ENCODE measurements at regions not wholly inside any gene's neighbourhood (a gene's known extent, or its start where the extent isn't known, plus 50 kb on each side); places are given as distances from the start of the nearest gene placed in this dataset.

DNA sequence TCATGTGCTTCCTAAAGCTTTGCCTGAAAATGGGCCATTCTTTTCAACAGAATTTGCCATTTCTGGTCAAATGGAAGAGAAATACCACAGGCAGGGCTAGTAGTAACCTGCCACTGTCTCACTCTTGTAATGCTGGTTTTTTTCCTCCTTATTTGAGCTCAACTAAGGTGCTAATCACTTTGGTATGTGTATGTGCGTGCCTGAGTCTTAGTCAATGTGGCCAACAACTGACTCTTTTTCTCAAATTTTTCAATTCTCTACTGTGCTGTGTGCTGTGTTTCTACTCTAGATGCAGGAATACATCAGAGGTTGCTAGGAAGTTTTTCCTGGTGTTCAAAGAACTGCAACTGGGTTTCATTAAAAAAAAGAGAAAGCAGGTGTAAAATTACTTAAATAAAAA is 870.2 kb downstream of the EFNB2 start:
- in situ Hi-C loops (cut with HindIII; ENCODE audit: low sequenced_read_pairs): no loop called here

DNA sequence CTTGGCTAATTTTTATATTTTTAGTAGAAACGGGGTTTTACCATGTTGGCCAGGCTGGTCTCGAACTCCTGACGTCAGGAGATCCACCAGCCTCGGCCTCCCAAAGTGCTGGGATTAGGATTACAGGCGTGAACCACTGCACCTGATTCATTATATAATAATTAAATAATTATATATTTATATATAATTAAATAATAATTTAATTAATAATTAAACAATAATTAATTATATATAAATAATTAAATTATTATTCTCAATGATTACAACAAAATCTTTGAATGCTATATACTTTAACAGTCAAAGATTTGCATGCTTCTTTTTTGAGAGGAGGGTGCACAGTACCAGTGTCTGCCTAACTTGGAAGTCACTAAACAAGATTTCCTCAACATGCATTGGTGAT is 872.3 kb downstream of the EFNB2 start:
- in situ Hi-C loops (cut with HindIII; ENCODE audit: low sequenced_read_pairs): no loop called here

DNA sequence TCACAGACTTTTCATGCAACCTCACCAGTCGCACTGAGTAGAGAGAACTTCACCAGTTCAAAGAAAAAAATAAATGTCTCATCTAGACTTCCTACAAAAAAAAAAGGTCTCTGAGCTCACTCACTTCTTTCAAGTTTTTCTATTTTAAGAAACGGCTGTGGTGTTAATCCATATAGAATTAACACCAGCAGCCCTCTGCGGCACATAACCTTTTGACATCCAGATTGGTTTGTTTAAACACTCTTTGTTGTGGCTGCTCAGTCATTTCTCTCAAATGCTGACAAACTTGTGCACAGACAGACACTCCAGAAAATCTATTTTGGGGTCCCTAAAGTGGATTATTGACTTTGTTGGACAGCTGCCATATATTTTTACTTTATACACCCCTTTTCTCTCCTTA is 874.9 kb downstream of the EFNB2 start:
- in situ Hi-C loops (cut with HindIII; ENCODE audit: low sequenced_read_pairs): no loop called here

DNA sequence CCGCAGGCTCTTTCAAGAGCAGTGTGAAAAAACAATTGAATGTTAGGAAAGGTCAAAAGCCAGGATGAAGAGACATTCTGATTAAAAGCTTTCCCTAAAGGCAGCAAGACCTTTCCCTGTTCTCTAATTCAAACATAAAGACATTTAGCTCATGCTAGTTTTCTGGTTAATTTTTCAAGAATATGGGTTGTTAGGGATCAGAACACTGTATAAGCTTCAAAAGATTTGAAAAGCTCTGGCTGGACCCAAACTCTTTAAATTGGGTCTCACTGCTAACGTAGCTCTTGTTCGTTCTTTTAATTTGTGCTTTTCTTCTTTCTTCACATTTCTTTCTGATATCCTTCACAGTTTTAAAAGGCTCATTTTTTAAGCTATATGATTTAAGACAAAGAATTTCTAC is 877.0 kb downstream of the EFNB2 start:
- in situ Hi-C loops (cut with HindIII; ENCODE audit: low sequenced_read_pairs): no loop called here

DNA sequence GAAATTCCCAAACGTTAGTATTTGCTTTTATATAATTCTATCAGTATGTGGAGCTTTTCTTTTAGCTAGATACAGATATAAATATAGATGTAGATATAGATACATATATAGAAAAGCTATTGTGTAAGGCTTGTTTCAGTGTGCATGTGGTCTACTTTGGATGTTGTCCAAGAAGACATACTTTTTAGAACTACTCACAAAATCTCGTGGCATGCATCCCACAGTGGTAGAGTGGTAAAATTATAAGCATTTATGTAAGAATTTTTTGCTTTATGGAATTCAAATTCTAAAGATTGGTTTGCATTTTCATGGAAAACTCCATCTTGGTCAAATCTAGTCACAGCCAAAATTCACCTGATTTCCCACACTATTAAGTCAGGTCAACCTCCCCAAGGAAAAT is 880.4 kb downstream of the EFNB2 start:
- in situ Hi-C loops (cut with HindIII; ENCODE audit: low sequenced_read_pairs): no loop called here

DNA sequence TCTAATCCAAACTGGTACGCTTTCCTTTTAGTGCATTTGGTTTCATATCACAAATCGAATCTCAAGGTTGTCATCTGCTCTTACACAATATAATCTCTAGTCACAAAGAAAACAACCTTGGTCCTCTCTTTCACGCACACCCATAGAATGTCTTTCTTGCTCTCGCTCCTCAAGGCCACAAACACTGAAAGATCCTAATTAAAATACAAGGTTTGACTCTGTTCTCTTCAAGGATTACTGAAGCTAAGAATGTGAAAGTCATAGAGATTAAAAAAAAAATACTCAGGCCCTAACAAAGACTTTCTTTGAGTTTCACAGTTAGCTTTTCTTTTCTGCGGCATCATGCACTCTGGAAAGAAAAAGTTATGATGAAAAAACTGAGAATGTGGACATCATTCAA is 891.5 kb downstream of the EFNB2 start:
- in situ Hi-C loops (cut with HindIII; ENCODE audit: low sequenced_read_pairs): no loop called here

DNA sequence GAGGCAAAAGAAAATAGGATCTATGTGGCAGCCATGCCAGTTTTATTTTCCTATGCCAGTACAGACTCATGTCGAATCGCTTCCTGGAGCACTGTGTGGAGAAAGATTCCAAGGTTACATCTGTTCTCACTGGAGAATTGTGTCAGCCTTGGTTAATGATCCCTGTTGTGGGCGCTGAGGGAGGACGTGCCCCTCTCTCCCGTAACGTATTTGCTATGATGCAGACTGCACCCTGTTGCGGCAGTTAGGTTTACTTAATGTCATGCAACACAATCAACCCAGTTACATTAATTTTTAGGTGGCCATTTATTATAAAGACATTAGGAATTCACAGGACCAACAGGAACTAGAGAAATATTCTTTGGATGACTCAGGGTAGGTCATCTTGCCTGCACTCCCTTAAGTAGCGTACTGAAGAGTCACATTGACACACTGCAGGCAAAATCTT is 892.9 kb downstream of the EFNB2 start:
- in situ Hi-C loops (cut with HindIII; ENCODE audit: low sequenced_read_pairs): no loop called here

DNA sequence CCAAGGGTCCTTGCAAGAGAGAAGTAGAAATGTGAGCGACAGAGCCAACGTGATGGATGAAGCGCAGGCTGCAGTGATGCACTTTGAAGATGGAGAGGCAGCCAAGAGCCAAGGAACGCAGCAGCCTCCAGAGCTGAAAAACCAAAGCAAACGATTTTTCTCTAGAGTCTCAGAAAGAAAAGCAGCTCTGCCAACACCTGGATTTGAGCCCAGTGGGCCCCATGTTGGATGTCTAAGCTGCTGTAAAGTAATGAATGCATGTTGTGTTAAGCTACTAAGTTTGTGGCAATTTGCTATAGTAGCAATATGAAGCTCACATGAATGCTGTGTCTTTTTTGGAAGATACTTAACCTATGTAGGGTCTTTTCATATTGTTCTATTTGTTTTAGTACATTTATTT is 894.3 kb downstream of the EFNB2 start:
- in situ Hi-C loops (cut with HindIII; ENCODE audit: low sequenced_read_pairs): no loop called here

DNA sequence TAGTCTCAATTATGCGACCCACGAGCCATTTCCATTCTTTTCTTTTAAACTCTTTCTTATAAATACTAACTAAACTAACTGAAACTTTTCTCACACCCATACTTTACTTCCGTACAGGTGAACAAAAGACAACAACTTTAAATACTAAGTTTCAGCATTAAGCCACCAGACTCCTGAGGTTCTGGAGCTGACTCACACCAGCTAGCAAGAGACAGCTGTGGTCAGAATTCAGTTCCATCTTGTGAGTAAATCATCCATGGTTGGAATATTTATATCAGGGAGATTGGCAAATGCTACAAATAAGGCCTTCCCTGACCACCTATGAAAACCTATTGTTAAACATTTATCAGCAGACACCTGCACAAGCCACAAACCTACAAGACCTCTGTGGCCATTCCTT is 897.0 kb downstream of the EFNB2 start:
- in situ Hi-C loops (cut with HindIII; ENCODE audit: low sequenced_read_pairs): no loop called here

DNA sequence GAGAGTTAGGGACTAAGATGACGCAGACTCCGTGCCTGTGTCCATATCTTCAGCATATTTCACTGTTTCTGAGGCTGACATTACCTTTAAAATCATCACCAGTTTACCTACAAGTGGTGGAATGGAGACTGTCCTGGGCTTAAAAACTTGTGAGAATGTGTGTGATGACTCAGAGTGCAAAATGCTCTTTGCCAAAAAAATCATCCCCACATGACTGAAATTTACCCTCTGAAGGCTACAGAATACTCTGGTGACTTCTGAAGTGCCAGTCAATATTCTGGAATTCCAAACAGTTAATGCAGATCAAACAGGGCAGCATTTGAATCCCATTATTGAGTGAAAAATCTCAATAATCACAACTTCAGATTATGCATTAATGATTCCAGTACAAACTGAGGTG is 901.4 kb downstream of the EFNB2 start:
- in situ Hi-C loops (cut with HindIII; ENCODE audit: low sequenced_read_pairs): no loop called here

DNA sequence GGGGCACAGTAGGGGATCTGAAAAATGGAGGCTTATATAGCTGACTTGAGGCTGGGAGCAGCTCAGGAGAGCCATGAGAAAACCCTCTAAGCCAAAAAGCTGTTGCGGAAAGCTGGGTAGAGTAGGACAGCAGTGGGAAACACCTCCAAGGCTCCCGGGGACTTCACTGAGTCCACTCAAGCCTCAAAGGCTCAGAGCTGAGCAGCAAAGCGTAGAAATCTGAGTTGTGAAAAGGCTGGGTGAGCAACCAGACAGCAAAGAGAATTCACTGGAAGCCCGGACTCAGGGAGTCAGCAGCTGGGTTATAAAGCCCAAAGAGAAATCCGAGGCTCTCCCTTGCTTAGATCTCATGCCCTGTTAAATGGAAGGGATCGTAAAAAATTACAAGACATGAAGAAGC is 905.0 kb downstream of the EFNB2 start:
- in situ Hi-C loops (cut with HindIII; ENCODE audit: low sequenced_read_pairs): no loop called here

DNA sequence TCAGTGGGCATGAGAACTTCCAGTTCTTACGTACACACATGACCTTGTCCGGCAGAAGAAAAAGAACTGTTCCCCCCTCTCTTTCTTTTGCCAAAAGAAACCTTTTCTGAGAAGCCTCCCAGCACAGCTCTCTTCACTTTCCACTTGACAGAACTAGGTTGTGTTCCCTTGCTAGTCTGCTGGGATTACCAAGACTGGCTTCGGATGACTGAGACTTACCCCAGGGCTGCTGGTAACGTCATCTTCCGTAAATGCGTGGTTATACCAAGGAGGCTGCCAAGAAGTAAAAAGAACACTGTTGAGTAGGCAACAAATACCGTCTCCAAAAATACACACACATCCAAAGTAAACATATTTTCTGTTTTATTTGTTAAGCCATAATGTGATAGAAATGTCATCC is 908.2 kb downstream of the EFNB2 start:
- in situ Hi-C loops (cut with HindIII; ENCODE audit: low sequenced_read_pairs): no loop called here

DNA sequence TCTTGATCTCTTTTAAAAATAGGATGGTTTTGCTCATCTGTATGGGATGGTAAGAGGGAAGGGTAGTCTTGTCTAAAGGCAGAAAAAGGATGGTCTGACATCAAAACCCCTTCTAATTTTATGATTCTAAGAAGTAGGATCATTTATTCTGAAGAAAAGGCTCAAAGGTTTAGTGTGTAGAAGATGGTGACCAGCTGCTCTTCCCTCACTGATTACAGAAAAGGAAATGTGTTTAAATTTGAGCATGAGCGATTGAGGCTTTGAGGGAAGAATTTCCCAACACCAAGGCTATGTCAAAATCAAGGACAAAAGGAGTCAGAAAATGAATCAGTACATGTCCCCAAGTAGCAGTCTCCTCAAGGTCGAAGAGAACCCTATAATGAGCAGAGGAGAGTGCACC is 909.8 kb downstream of the EFNB2 start:
- in situ Hi-C loops (cut with HindIII; ENCODE audit: low sequenced_read_pairs): no loop called here

DNA sequence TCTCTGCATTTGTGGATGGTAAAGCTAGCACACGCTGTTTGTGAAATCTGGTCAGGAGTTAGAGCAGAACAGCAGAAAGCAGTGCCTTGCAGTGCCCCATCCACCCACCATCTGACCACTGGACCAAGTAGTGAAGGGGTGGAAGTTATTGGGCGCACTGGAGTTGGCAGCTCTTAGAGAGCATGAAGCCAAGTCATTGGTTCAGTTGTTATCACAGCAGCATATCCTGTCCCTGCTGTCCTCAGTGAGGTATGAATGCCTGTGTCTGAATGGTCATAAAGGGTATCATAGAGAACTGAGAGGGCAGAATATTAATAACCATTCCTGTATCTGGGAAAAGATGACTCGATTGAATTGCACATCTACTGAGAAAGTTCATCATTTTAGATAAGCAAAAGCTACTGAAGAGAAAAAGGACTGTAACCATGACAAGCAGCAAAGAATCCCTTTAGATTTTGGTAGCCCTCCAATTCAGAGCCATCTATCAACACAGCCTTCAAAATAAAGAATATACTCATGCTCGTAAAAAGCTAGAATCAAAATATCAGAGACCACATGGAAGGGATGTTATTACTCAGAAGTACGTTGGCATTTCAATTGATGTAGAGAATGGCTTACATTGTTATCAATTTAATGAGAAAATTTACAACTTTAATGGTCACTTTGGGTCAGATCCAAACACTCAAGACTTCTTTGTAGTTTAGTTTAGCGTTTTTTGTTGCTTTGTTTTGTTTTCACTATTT is 919.0 kb downstream of the EFNB2 start:
- in situ Hi-C loops (cut with HindIII; ENCODE audit: low sequenced_read_pairs): no loop called here

DNA sequence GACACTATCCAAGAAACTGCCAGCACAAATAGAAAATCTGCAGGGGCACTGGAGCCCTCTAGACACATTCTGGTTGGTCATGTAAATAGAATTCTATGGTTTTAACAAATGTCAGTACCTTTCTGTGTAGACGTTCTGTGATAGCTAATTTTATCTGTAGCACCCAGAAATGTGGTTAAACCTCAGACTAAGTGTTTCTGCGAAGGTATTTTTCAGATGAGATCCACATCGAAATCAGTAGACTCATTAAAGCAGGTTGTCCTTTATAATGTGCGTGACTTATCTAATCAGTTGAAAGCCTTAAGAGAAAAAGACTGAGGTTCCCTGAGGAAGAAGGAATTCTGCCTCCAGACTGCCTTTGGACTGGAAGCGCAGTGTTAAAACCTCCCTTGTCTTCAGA is 922.9 kb downstream of the EFNB2 start:
- in situ Hi-C loops (cut with HindIII; ENCODE audit: low sequenced_read_pairs): no loop called here

DNA sequence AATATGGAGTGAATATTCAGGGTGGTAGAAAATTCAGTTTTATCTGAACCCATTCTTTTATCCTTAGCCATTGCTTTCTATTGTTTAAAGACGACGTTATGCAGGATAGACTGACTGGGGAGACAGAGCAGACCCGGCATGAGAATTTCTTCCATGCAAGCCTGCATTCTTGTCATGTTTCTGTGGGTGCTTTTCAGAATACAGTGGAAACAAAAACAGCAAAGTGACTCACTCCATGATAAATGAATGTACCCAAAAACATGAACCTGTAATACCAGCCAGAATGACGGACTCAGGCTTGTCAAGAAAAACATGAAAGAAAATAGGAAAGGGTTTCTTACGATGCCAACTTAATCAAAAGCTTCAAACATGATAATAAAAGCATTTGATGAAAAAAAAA is 924.0 kb downstream of the EFNB2 start:
- in situ Hi-C loops (cut with HindIII; ENCODE audit: low sequenced_read_pairs): no loop called here

DNA sequence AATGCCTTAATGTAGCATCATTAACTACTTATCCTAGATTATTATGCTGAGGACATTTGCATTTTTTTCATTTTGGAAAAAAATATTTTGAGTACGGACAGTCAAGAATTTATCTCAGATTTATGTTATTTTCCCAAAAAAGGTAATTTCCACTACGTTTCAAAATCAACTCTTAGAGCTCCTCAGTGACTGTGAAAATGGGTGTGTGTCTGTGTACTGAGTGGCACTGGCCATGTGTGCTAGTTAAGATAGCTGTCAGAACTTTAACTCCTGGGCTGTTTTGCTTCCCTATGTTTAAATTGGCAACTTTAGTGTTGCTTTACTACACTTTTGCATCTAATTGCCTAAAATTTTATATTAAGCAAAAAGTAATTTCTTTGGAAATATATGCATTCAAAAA is 927.4 kb downstream of the EFNB2 start:
- in situ Hi-C loops (cut with HindIII; ENCODE audit: low sequenced_read_pairs): no loop called here

DNA sequence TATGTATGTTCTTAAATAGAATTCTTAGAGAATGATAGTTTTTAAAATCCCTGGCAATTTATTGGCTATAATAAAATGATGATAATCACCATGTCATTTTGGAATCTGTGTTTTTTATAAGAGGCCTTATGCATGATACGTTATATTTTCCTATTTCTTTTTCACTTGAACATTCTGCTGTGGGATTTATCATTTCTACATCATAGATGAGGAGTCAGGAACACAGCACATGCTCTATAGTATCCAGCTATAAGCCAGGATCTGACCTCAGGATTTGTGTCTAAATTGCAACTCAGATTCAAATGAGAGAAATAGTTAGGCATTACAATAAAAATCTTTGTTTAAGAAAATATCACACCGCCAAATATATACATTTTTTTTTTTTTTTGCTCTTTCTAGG is 928.0 kb downstream of the EFNB2 start:
- in situ Hi-C loops (cut with HindIII; ENCODE audit: low sequenced_read_pairs): no loop called here

DNA sequence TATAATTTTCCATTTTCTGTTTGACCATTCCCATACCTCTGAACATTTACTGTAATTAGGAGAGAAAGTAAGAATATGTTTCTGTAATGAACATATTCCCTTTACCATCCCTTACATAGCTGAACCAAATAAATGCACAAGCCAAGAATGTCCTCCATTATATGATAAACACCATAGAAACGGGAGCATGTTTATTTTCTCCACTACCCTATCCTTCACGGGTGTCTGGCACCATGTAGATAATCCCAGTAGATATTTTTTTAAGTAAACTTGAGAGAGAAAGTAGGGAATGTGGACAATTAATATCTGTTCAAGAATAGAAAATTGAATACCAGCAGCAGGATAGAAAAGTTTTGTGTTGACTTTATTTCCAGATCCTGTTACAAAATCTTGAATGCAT is 928.4 kb downstream of the EFNB2 start:
- in situ Hi-C loops (cut with HindIII; ENCODE audit: low sequenced_read_pairs): no loop called here

DNA sequence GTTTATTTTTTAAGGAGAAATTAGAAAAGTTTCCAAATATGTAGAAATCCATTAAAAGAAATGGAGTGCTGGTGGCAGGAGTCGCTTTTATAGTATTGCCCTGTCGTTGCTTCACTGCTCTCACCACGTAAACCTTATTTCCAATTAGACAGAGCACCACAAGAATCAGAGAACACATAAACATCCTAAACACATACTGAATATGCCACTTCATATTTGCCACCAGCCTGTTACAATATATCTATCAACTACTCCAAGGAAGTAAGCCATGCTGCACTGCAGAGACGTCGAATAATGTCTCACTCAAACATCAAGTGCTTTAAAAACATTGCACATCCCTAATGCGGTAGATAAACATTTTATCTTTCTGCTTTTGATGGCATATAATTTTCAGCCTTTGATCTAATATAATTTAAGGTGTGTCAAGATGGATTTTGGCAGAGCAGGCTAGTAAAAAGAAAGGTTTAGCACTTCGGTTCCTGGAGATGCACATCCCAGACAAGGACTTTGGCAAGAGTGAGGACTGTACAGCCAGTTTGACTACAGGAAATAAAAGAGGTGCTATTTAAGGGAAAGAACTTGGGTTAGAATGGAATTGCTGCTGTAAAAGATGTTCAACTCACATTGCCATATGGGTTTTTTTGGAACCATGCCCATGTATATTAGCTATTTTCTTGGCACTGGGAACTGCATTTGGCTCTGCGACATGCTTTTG is 932.3 kb downstream of the EFNB2 start:
- in situ Hi-C loops (cut with HindIII; ENCODE audit: low sequenced_read_pairs): no loop called here

DNA sequence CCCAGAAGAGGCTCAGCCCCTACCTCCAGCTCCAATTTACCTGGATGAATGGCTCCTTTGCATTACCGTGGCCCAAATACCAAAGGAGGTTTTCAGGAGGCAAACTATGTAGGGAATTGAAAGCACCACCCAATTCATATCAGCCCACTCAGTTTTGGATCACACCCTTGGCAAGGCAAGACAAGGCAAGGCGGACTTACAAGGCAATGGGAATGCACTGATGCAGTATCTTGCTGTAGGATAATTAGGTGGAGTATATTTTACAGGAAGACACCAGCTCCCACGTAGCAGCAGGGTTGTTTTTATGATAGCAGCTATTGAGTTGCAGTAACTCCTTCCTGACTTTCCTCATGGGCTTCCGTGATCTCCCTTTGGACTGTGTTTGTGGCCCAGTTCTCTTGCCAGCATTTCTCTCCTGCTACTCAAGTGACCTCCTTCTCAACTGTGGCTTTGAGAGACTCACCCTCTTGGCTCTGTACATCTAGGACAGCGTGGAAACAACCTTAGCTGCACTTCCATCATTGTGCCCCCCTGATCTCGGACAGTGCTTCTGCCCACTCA is 935.9 kb downstream of the EFNB2 start:
- in situ Hi-C loops (cut with HindIII; ENCODE audit: low sequenced_read_pairs): no loop called here

DNA sequence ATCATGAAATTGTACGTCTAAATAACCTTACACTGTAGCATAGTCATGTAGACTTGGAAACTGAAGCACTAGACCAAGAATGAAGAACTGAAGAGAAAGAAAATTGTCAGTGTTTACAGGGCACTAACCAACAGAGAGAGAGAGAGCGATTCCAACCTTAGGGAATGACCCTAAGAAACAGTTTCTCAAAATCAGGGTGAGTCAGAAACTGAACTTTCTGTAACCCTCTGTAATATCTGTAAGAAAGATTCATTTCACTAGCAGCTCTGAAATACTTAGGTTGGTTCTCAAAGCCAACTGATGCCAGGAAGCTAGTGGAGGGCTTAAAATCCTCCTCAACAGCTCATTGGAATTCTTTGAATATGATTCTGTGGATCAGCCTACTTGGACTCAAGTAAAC is 936.9 kb downstream of the EFNB2 start:
- in situ Hi-C loops (cut with HindIII; ENCODE audit: low sequenced_read_pairs): no loop called here
